A549 (cell line): ENCODE measurements at regions not wholly inside any gene's neighbourhood (a gene's known extent, or its start where the extent isn't known, plus 50 kb on each side); places are given as distances from the start of the nearest gene placed in this dataset.

Experiments
- ATAC-seq, 2 experiments: fragments of 200-7000 bp in 1 of 2; fragments of >200 bp in 1 of 2; cut with Nextera tagmentation in 1 of 2; cut with Tn5 transposase in 1 of 2; 3 replicates each; pipeline versions ENCODE4 v1.8.0 to v1.9.1; 2018 to 2020; ENCODE audit warnings: mild to moderate bottlenecking in 1 of 2, moderate library complexity in 1 of 2
- CTCF ChIA-PET: fragments of 300-600 bp; sonication (Branson Sonifier 250); formaldehyde crosslinking; extraction: SDS; loops from one replicate; lab custom pipeline; 2021; ENCODE audit warnings: antibody characterized with exemption, inconsistent platforms; lab: Yijun Ruan, JAX
- POLR2A ChIA-PET: fragments of 350-600 bp; formaldehyde crosslinking; extraction: SDS; loops from one replicate; lab custom pipeline; 2021; ENCODE audit warnings: antibody characterized with exemption, inconsistent platforms; lab: Yijun Ruan, JAX
- DNase-seq, 2 experiments: peaks; one replicate each; pipeline versions ENCODE4 v3.0.0 to v3.0.0-alpha.2; 2011 to 2016; ENCODE audit warnings: low read depth in 1 of 2, low spot score in 1 of 2
- FAIRE-seq: peaks from 2 replicates; lab custom pipeline; 2011; peaks lifted over from hg19 to GRCh38; lab: Jason Lieb, UNC
- H3K27ac ChIP-seq, 2 experiments: fragments of >200 bp; sonication (Bioruptor Twin); formaldehyde crosslinking; 3 replicates each; pipeline ENCODE4 v1.5.1; 2016 to 2017
- H3K4me1 ChIP-seq: fragments of >200 bp; sonication (Bioruptor Twin); formaldehyde crosslinking; 3 replicates; pipeline ENCODE4 v1.6.1; 2016
- H3K4me2 ChIP-seq: fragments of >200 bp; sonication (Bioruptor Twin); formaldehyde crosslinking; 3 replicates; pipeline ENCODE4 v1.6.1; 2016
- H3K4me3 ChIP-seq: fragments of >200 bp; sonication (Bioruptor Twin); formaldehyde crosslinking; 3 replicates; pipeline ENCODE4 v1.5.1; 2016
- H3K9me3 ChIP-seq: fragments of >200 bp; sonication (Bioruptor Twin); formaldehyde crosslinking; 3 replicates; pipeline ENCODE4 v1.6.1; 2016
- CBX2 ChIP-seq: fragments of 200-600 bp; sonication (generic); IDR thresholded peaks from 2 replicates; pipeline ENCODE4 v1.6.1; 2016; ENCODE audit warnings: low read depth, mild to moderate bottlenecking, borderline replicate concordance
- CEBPB ChIP-seq, 2 experiments: fragments of >200 bp in 1 of 2; sonication (Bioruptor Twin) in 1 of 2; formaldehyde crosslinking in 1 of 2; IDR thresholded peaks; 2 replicates each; pipeline ENCODE4 v1.6.1; 2012 to 2016
- CHD2 ChIP-seq: fragments of 150-350 bp; IDR thresholded peaks from 2 replicates; pipeline ENCODE4 v1.6.1; 2014; ENCODE audit warnings: low read length; ENCODE audit not compliant: partially characterized antibody
- EP300 ChIP-seq, 2 experiments: fragments of >200 bp; sonication (Bioruptor Twin); formaldehyde crosslinking; IDR thresholded peaks; 2 replicates in 1 of 2; 3 replicates in 1 of 2; pipeline ENCODE4 v1.6.1; 2016 to 2017
- ESRRA ChIP-seq: fragments of 150-350 bp; IDR thresholded peaks from 2 replicates; pipeline ENCODE4 v1.6.1; 2014; ENCODE audit warnings: mild to moderate bottlenecking, low read length, borderline replicate concordance
- FOSL2 ChIP-seq, 2 experiments: fragments of 450-650 bp in 1 of 2; fragments of >200 bp in 1 of 2; sonication (Bioruptor Twin) in 1 of 2; formaldehyde crosslinking; IDR thresholded peaks; 2 replicates each; pipeline versions ENCODE4 v1.5.0 to v1.6.1; 2016 to 2020; ENCODE audit warnings: mild to moderate bottlenecking in 1 of 2, moderate library complexity in 1 of 2
- FOXS1 ChIP-seq: fragments of 250-450 bp; sonication (Bioruptor Pico); IDR thresholded peaks from 2 replicates; pipeline ENCODE4 v1.5.0; 2020; ENCODE audit warnings: mild to moderate bottlenecking, moderate library complexity
- HDAC2 ChIP-seq: fragments of 200-600 bp; sonication (generic); IDR thresholded peaks from 2 replicates; pipeline ENCODE4 v1.6.1; 2016
- MAZ ChIP-seq: fragments of 150-350 bp; IDR thresholded peaks from 2 replicates; pipeline ENCODE4 v1.6.1; 2014; ENCODE audit warnings: antibody characterized with exemption, low read depth, low read length, borderline replicate concordance
- MYC ChIP-seq: IDR thresholded peaks from 2 replicates; pipeline ENCODE4 v1.6.1; 2012; ENCODE audit warnings: mild to moderate bottlenecking, inconsistent platforms, low read length, improper control_type of control experiment, borderline replicate concordance
- NR3C1 ChIP-seq: fragments of >200 bp; sonication (Bioruptor Twin); formaldehyde crosslinking; IDR thresholded peaks from 3 replicates; pipeline ENCODE4 v1.6.1; 2017
- POLR2AphosphoS2 ChIP-seq: conservative IDR thresholded peaks from 2 replicates; pipeline ENCODE4 v1.6.1; 2012; ENCODE audit warnings: low read length, improper control_type of control experiment, inconsistent platforms
- RARB ChIP-seq: fragments of 250-450 bp; sonication (Bioruptor Pico); IDR thresholded peaks from 2 replicates; pipeline ENCODE4 v1.8.0; 2021; ENCODE audit warnings: mild to moderate bottlenecking, moderate library complexity
- TP53 ChIP-seq: fragments of 250-450 bp; sonication (Bioruptor Pico); IDR thresholded peaks from 2 replicates; pipeline ENCODE4 v1.5.0; 2021; ENCODE audit warnings: mild to moderate bottlenecking, moderate library complexity
- WGBS: methylation state at CpG from one replicate; pipeline ENCODE4 v1.1.6; 2017; ENCODE audit errors: missing lambda C conversion rate; 5-methylcytosine and 5-hydroxymethylcytosine counted together
- TF ChIP-seq, protein P1 (sequence below): fragments of 200-600 bp; sonication (generic); IDR thresholded peaks from 2 replicates; pipeline ENCODE4 v1.6.1; 2016; ENCODE audit warnings: antibody characterized with exemption, mild to moderate bottlenecking, moderate library complexity
- TF ChIP-seq, protein P2 (sequence below): IDR thresholded peaks from 2 replicates; pipeline ENCODE4 v1.6.1; 2012
- TF ChIP-seq, protein P3 (sequence below): IDR thresholded peaks from 2 replicates; pipeline ENCODE4 v1.6.1; 2012

DNA sequence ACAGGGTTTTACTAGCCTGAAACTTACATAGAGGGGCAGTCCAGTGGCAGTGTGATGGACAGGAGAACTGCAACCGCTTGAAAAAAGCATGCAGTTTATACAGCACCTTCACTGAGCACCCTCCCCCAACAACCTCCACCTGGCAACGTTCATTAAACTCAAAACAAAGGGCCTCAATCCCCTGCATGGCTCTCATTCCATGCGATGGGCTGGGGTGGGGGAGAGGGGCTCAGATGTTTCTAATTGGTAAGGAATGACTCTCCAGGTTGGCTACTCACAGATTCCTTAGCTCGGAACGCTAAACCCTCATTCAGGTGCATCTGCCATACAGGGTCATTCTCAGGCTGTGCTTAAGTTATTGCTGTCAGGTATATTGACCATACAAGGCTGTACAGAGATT is 80.9 kb upstream of the ITGA1 start:
- ChIA-PET CTCF (interaction anchor here (1.0 to 1.1 kb wide), 2 partner anchors 13 to 25 kb away, joined by 3 read pairs; no protein-coding TSS in a partner anchor), POLR2A (no interaction called here)
- DNase-seq (no peak), FAIRE-seq (no peak), ATAC-seq (no peak)
- no peak for TF ChIP-seq FOXS1 (CRISPR knock-in tag)
- TF ChIP-seq, protein P1, sequence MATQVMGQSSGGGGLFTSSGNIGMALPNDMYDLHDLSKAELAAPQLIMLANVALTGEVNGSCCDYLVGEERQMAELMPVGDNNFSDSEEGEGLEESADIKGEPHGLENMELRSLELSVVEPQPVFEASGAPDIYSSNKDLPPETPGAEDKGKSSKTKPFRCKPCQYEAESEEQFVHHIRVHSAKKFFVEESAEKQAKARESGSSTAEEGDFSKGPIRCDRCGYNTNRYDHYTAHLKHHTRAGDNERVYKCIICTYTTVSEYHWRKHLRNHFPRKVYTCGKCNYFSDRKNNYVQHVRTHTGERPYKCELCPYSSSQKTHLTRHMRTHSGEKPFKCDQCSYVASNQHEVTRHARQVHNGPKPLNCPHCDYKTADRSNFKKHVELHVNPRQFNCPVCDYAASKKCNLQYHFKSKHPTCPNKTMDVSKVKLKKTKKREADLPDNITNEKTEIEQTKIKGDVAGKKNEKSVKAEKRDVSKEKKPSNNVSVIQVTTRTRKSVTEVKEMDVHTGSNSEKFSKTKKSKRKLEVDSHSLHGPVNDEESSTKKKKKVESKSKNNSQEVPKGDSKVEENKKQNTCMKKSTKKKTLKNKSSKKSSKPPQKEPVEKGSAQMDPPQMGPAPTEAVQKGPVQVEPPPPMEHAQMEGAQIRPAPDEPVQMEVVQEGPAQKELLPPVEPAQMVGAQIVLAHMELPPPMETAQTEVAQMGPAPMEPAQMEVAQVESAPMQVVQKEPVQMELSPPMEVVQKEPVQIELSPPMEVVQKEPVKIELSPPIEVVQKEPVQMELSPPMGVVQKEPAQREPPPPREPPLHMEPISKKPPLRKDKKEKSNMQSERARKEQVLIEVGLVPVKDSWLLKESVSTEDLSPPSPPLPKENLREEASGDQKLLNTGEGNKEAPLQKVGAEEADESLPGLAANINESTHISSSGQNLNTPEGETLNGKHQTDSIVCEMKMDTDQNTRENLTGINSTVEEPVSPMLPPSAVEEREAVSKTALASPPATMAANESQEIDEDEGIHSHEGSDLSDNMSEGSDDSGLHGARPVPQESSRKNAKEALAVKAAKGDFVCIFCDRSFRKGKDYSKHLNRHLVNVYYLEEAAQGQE = no peak
- no peak for TF ChIP-seq CEBPB (IDR thresholded peaks at IDR 0.05)
- TF ChIP-seq NR3C1 = no peak
- TF ChIP-seq EP300 (IDR thresholded peaks at IDR 0.05) = no peak
- Histone ChIP-seq H3K4me3 (no peak overlapping the region), H3K4me1 (no peaks in the 10 kb centered on the region), H3K9me3 (no peaks in the 10 kb centered on the region), H3K4me2 (no peak overlapping the region), H3K27ac (no peak overlapping the region)
- 25% methylated on average over 4 of the region's 5 CpGs for WGBS

DNA sequence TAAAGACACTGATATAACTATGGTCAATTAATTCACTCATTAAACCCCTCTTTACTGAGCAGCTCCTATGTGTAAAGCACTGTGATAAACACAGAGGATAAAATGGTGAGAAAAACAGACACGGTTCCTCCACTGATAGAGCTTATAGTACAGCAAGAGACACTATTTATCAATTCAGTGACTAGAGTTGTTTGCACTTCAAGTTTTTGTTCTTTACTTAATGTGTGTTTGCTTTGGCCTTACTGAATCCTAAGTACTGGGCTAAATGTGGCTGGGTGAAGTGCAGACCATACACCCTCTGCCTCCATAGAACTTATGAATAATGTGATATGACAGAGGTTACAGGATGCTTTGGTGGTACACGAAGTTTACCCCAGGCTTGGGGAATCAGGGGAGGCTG is 80.1 kb upstream of the ITGA1 start:
- 32% methylated on average over 2 of the region's 2 CpGs for WGBS
- ChIA-PET CTCF (interaction anchor here (1.0 to 1.1 kb wide), 2 partner anchors 14 to 24 kb away, joined by 3 read pairs; no protein-coding TSS in a partner anchor), POLR2A (no interaction called here)
- no peaks in the 10 kb centered on the region for H3K9me3 ChIP-seq
- H3K4me1 ChIP-seq = no peaks in the 10 kb centered on the region
- no peak for DNase-seq
- no peak overlapping the region for H3K4me2 ChIP-seq
- H3K4me3 ChIP-seq = no peak overlapping the region
- no peak overlapping the region for H3K27ac ChIP-seq
- TF ChIP-seq CHD2 (no peak), MYC (no peak), TP53 (CRISPR knock-in tag) (no peak), CBX2 (no peak), HDAC2 (no peak), EP300 (IDR thresholded peaks at IDR 0.05) (no peak)
- TF ChIP-seq, protein P2, sequence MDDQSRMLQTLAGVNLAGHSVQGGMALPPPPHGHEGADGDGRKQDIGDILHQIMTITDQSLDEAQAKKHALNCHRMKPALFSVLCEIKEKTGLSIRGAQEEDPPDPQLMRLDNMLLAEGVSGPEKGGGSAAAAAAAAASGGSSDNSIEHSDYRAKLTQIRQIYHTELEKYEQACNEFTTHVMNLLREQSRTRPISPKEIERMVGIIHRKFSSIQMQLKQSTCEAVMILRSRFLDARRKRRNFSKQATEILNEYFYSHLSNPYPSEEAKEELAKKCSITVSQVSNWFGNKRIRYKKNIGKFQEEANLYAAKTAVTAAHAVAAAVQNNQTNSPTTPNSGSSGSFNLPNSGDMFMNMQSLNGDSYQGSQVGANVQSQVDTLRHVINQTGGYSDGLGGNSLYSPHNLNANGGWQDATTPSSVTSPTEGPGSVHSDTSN = no peak
- TF ChIP-seq, protein P3, sequence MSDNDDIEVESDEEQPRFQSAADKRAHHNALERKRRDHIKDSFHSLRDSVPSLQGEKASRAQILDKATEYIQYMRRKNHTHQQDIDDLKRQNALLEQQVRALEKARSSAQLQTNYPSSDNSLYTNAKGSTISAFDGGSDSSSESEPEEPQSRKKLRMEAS = no peak
- no peak for FAIRE-seq
- no peak for ATAC-seq

DNA sequence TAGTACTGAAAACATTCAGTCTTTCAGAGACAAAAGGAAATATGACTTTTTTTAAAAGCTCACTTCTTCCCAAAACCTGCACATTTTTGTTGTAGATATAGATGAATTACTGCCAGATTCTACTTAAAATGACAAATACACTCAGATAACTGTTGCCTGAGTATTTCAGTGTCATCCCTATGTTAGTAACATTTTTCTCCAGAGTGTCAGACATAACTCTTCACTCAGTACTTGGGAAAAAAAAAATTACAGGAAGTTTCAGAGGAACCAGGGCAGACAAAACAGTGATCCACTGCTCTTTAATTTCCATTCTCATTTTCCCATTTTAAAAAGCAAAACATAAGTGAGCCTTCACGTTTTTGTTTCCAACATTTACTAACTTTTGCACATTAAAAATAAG is 79.3 kb upstream of the ITGA1 start:
- ChIA-PET POLR2A (no interaction called here), CTCF (no interaction called here)
- H3K4me3 ChIP-seq = no peak overlapping the region
- 4% methylated on average over 1 of the region's 1 CpG for WGBS
- no peak for DNase-seq
- TF ChIP-seq RARB (CRISPR knock-in tag) (no peak), POLR2AphosphoS2 (no peak), FOSL2 (IDR thresholded peaks at IDR 0.05) (no peak), FOSL2 (CRISPR knock-in tag; IDR thresholded peaks at IDR 0.05) (no peak), MAZ (no peak), ESRRA (no peak)
- FAIRE-seq = no peak
- H3K4me1 ChIP-seq = no peaks in the 10 kb centered on the region
- ATAC-seq = no peak
- H3K9me3 ChIP-seq = no peaks in the 10 kb centered on the region
- H3K27ac ChIP-seq = no peak overlapping the region
- H3K4me2 ChIP-seq = no peak overlapping the region
